Superior temporal gyrus (tissue), 1 donor: ENCODE measurements at regions not wholly inside any gene's neighbourhood (a gene's known extent, or its start where the extent isn't known, plus 50 kb on each side); places are given as distances from the start of the nearest gene placed in this dataset.
"Not testable (repeated sequence)": the region's sequence is repeated elsewhere in the genome, so short reads cannot be mapped to it uniquely, and the experiment has no call there.

Source experiments
- DNase-seq: peaks from one replicate; pipeline ENCODE4 v3.0.0-alpha.2; 2016; ENCODE audit errors: extremely low spot score

GRCh38 chr16:17556276-17557052 lies 85.7 kb upstream of the XYLT1 start:
- DNase-seq: peak; percentile 48

GRCh38 chr16:17555176-17555575 lies 84.4 kb upstream of the XYLT1 start:
- DNase-seq: no peak

- DNase-seq: no peak
These were observed 81.6 kb upstream of the XYLT1 start for GRCh38 chr16:17552351-17552750.

GRCh38 chr16:17551682-17552081 lies 80.9 kb upstream of the XYLT1 start:
- not testable (repeated sequence) for DNase-seq

- DNase-seq: no peak
These were observed 78.1 kb upstream of the XYLT1 start for GRCh38 chr16:17548825-17549224.

- DNase-seq: no peak
These were observed 74.0 kb upstream of the XYLT1 start for GRCh38 chr16:17544785-17545184.

GRCh38 chr16:17544304-17544703 lies 73.5 kb upstream of the XYLT1 start:
- DNase-seq: no peak

- no peak for DNase-seq
These were observed 72.3 kb upstream of the XYLT1 start for GRCh38 chr16:17543073-17543472.

- no peak for DNase-seq
These were observed 70.6 kb upstream of the XYLT1 start for GRCh38 chr16:17541324-17541723.

GRCh38 chr16:17538927-17539326 lies 68.2 kb upstream of the XYLT1 start:
- no peak for DNase-seq

GRCh38 chr16:17532338-17532995 lies 61.7 kb upstream of the XYLT1 start:
- no peak for DNase-seq

- no peak for DNase-seq
These were observed 59.4 kb upstream of the XYLT1 start for GRCh38 chr16:17529982-17530760.

GRCh38 chr16:17526956-17527937 lies 56.5 kb upstream of the XYLT1 start:
- no peak for DNase-seq

- no peak for DNase-seq
These were observed 53.9 kb upstream of the XYLT1 start for GRCh38 chr16:17524656-17525055.

- no peak for DNase-seq
These were observed 49.8 kb upstream of the XYLT1 start for GRCh38 chr16:17520561-17520960.
